NCI-H69 (cell line): ENCODE measurements at regions not wholly inside any gene's neighbourhood (a gene's known extent, or its start where the extent isn't known, plus 50 kb on each side); places are given as distances from the start of the nearest gene placed in this dataset.
A peak's percentile ranks its signal among the peaks of the same experiment; 100 is the strongest.

Source experiments
- DNase-seq: peaks from one replicate; lab custom pipeline; 2025; lab: John Stamatoyannopoulos, UW

DNA sequence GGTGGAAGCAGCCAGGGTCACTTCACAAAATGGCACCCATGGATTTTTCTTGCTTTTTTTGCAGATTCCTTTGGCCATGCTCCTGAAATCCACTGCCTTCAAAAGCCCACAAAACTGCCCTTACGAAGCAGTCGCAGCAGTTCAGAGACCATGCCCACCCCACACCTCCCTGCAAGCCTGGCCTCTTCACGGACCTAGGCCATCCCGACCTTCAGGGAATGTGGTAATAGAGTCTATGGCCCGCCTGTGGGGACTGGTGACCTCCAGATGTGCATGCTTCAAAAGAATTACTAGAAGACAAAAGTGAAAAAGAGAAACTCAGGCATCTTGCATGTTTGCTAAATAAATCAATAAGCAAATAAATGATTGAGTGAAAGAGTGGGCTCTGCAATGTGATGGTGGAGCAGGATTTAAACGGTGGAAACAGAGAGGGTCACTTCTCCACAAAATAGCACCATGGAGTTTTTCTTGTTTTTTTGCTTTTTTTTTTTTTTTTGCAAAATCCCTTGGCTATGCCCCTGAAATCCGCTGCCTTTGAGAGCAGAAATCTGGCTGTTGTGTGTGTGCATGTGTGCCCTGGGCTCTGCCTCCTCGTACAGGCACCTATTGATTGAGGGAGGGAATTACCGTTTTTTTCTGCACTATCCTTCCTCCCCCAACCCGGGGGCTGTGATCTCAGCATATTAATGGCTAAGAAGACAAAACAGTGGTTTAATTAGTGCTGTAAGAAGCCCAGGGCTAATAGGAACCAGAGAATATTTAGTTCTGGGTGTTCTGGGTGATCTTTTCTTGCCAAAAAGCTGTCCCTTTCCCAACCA, 107.4 kb downstream of the PXDC1 start:
- peak; percentile 37 for DNase-seq

DNA sequence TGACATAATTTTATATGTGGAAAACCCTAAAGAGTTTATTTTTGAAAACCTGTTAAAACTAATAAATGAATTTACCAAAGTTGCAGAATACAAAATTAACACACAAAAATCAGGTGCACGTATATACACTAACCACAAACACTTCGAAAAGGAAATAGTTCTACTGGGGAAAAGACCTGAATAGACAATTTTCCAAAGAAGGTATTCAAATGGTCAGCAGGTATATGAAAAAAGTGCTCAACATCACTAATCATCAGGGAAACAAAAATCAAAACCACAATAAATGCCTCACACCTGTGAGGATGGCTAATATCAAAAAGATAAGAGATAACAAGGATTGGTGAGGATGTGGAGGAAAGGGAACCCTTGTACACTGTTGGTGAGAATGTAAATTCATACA, 110.6 kb downstream of the PXDC1 start:
- DNase-seq, result no peak

DNA sequence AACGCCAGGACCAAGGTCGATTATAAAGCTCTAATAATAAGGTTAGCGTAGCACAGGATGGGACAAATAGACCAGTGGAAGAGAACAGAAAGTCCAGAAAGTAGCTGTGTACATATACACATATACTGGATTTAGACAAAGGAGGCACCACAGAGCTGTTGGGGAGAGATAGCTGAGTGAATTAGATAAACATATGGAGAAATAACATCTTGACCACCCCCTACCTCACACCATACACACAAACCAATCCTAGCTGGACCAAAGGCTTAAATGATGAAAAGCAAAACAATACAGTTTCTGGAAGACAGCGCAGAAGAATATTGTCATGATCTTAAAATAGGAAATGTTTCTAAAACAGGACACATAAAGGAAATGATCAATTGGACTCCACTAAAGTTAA, 112.9 kb downstream of the PXDC1 start:
- no peak for DNase-seq

DNA sequence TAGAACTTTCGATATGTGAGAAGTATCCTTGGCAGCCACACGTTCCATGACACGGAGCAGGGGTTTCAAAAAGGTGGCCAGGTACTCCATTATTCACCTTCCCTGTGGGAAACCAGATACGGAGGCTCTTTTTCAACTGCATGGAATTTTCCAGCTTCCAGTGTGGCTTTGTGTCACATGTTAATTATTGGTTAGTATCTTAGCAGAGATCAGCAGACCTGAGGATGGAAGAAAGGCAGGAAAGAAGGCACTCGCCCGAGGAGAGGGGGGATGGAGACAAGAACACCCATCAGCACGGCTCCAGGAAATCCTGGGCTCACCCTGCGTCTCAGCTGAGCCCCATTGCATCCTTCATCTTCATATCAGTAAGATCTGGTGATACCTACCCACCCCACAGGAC, 115.5 kb downstream of the PXDC1 start:
- no peak for DNase-seq

DNA sequence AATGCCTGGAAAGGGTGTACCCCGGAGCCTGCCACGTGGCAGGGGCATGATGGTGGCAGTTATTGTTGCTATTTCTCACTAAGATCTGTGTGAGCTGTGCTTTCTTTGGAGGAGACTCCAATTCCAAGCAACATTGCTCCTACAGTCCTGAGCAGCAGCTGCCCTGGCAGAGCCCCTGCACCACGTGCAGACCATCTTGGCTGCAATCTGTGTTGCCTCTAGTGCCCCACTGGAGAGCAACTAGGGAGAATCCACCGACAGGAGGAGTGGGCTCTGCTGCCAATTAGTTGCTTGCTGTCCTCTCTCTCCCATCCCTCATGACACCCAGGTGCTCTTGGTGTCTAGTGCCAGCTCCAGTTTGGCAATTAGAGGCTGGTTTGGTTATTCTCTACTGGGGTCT, 116.0 kb downstream of the PXDC1 start:
- no peak for DNase-seq

- no peak for DNase-seq
Observed at GRCh38 chr6:3634280-3634816, 117.2 kb downstream of the PXDC1 start.

DNA sequence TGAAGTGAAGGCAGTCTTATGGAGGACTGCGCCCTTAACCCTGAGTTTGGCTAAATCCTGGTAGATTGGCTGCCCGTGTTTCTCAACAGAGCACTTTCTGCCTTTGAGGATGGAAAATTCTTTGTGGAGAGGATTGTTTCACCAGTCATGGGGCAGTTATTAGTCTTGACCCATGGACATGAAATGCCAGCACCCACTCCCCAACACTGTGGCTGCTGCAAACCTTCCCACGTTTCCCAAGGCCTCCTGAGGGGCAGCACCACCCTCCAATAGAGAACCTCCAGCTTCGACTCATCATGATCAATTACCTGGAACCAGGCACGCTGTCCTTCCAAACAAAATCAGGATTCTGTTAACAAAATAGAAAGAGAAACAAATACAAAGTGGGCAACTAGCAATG, 117.8 kb downstream of the PXDC1 start:
- no peak for DNase-seq

DNA sequence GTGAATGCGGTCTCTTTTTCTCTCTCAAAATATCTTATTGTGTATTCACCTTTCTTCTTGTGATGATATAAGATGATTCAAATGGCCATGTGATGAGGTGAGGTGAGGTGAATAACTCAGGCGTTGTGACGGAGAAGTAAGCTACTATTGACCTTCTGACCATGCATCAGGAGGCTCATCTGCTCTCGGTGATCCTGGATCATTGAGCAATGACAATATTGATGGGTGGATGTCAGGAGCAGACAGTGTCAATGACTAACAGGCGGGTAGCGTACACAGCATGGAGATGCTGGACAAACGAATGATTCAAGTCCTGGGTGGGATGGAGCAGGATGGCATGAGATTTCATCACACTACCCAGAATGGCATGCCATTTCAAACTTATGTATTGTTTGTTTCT, 119.6 kb downstream of the PXDC1 start:
- DNase-seq, result no peak

DNA sequence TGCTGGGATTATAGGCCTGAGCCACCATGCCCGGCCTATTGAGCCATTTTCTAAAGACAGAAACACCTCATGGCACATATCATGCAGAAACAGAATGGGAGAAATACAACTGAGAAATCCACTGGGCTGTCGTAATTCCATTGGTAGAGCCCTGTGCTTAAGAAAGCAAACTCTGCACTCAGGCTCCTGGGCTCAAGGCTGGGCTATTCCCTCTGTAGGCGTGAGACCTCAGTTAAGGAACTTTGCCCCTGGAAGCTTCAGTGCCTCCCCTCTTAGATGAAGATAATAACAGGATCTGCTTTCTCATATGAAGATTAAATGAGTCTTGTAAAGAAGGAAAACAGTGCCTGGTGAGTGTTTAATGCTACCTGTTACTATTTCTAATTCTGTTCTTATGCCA, 120.3 kb downstream of the PXDC1 start:
- DNase-seq, result no peak

DNA sequence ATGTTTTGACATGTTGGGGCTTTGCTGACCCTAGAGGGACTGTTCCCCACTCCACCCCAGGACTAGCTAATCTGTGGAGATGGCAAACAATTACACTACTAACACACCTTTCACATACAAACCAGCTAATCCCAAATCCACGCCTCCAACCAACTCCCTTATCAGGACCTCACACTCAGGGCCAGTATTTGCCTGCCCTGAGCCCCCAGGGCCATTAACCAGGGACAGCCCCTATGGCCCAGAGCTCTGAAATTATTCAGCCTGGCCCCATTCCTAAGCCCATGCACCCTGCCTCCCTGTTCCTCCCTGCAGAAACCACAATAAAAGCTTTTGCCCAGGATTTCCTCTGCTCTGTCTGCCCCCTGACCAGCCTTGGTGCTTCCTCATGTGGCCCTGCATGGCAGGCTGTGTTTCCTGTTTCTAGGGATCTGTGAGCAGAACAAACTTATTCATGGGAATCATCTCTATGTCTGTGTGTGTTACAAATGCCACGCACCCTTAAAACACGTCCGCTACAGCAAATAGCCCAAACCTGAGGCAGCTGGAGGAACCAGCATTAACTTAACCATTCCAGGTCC, 121.2 kb downstream of the PXDC1 start:
- DNase-seq, result no peak

DNA sequence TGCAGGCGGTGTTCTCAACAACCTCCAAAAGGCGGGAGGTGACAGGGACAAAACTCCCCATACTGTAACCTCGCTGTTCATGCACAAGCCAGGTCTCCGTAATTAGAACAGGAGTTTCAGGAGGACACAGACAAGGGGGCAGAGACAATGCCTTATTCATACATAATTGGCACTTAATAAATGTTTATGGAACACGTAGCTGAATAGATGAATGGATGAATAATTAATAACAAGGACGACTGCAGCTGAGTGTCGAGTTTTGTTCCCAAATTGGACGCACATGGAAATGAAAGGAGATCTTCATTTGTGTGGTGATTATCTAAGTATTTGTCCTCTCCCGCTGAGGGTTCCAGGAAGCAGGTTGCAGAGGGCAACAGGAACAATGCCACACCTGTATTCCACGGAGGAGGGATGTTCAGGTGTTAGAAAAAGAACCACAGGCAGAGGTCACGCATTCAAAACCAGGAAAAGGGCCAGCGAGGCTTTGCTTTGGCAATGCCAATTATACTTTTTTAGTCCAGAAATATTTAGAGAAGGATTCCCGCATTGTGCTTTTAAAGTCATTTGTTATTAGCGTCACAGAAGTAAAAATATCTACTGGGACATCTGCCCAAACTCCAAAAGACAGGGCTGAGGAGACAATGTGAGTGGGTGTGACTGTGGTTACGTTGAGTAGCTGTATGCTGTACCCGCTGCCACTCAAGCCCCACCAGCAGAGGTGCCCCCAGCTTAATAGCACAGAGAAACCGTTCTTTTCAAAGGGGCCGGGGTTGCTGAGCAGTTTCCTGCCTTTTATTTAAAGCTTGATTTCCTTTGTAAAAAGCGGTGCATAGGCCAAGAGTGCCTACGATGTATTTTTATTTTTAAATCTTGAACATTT, 123.3 kb downstream of the PXDC1 start:
- peak; percentile 98 for DNase-seq

DNA sequence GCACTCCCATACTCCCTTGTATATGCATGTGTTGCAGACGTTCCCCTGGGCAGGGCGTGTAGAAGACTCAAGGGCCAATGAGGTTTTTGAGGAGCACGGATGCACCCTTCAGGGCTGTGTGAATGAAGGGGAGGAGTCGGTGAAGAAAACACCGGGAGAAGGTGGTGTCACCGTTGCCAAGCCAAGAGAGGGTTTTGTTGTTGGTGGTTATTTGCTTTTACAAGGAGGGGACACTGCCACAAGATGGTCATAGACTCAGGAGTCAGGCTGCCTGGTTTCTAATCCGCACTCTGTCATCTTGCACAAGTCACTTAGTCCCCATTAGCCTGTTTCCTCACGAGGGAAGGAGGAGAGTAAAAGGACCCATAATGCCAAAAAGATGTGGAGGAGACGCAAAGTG, 124.0 kb downstream of the PXDC1 start:
- DNase-seq, result peak; percentile 87

DNA sequence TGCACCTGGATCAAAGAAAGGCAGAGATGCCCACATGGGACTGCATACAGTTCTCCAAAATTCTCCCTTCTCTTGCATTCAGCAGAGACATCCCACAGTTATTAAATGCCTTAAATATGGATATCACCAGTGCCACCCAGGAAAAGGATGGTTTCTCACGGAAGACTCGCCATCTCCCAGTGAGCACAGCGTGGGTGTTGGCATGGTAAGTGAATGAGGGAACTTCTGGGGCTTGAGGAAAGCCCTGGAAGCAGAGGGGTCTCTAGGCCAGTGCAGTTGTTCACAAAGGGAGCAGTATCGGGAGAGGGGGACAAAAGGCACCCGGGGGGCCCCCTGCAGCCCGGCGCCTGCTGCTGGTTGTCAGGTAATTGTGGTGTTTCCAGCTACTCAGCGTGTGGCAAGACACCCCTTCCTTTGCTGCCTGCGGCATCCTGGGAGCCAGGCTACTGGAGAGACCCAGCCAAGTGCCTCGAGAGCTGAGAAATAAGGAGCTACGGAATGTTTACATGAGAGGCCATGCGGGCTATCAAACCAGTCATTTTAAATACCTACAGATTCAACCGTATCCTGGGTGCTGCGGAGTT, 125.4 kb downstream of the PXDC1 start:
- DNase-seq, result peak; percentile 70

- DNase-seq, result peak; percentile 77
Observed at GRCh38 chr6:3625149-3625979, 126.1 kb downstream of the PXDC1 start.

DNA sequence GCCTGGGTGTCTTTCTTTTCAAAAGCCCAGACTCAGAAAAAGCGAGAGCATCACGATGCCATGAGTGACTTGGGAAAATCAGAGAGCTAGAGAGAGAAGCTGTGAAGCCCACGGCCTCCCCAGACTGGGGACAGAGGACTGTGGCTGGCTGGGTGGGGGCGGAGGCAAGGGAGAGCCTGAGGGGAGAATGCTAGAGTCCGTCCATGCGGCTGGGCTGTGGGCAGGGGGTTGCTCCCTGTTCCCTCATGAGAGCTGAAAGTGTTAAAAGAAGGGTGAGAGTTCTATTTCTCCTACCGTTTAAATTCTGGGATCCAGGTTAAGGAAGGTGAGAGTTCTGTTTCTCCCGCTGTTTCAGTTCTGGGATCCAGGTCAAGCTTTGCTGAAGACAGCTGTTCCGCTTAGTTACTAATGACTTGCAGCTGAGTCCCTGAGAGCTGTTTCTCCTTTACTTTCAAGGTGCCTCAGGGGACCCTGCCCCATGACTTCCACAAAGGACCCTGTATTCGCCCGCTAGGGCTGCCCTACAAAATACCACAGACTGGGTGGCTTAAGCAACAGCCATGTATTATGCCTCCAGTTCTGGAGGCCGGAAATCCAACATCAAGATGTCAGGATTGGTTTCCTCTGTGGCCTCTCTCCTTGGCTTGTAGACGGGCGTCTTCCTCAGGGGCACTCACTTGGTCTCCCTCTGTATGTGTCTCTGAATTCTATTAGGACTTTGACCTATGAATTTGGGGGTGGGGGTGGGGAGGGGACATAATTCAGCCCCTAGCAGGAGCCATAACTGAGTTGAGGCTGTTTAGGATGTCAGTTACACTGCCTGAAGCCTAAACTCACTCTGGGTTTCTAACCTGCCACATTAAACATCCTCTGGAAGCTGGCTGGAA, 127.0 kb downstream of the PXDC1 start:
- peak; percentile 54 for DNase-seq

DNA sequence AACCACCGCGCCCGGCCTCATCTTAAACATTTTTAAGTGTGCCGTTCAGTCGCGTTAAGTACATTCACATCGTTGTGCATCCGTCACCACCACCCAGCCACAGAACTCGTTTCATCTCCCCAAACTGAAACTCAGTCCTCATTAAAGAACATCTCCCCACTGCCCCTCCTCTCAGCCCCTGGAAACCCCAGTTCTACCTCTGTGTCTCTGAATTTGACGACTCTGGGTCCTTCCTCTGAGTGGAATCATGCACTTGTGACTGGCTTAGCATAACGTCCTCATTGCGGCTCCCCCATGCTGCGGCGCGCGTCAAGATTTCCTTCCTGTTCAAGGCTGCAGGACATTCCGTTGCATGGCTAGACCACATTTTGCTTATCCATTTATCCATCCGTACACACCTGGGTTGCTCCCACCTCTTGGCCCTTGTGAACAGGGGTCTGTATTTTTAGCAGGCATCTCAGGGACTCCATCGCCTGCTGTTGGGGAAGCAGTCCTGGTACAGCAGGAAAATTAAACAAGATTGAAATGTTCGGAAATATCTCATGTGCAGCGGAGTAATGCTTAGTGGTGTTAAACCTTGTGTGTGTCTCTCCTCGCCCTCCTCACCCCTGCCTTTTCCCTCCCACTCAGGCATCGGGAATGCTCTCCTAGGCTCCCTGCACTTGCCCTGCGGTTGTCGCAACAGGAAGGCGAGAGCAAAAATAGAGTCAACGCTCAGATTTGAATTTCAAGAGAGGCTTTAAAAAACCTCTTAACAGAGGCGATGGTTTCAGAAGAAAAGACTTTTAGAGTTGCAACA, 127.9 kb downstream of the PXDC1 start:
- no peak for DNase-seq

- DNase-seq, result no peak
Observed at GRCh38 chr6:3621411-3621810, 130.1 kb downstream of the PXDC1 start.

- DNase-seq, result no peak
Observed at GRCh38 chr6:3620937-3621336, 130.6 kb downstream of the PXDC1 start.

DNA sequence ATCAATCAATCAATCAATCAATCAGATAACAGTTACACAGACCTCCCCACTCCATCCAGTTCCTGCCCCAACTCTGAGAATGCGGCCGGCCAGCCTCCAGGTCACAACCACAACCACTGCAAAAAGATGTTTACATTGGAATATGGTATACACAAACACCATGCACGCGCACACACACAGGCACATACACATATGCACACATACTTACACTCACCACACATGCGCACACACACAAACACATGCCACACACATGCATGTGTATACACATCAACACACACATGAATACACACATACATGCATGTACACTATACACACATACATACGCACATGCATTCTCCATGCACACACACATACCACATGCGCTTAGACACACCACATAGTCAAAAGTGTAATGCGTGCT, 131.1 kb downstream of the PXDC1 start:
- DNase-seq, result no peak
